Trophoblast cell (in vitro differentiated cells and primary cell): ENCODE measurements at regions not wholly inside any gene's neighbourhood (a gene's known extent, or its start where the extent isn't known, plus 50 kb on each side); places are given as distances from the start of the nearest gene placed in this dataset.

Experiments
- DNase-seq, 2 donors: peaks; one replicate each; pipeline ENCODE4 v3.0.0-alpha.2; 2016
- H2AFZ ChIP-seq: 2 replicates; pipeline ENCODE4 v1.6.1; 2013; ENCODE audit warnings: low read length, moderate library complexity, mild to moderate bottlenecking; ENCODE audit not compliant: insufficient read depth, poor library complexity
- H2AK5ac ChIP-seq: 2 replicates; pipeline ENCODE4 v1.6.1; 2013; ENCODE audit warnings: mild to moderate bottlenecking, low read length
- H2BK120ac ChIP-seq: 2 replicates; pipeline ENCODE4 v1.6.1; 2013; ENCODE audit warnings: low read length, mild to moderate bottlenecking, moderate library complexity; ENCODE audit not compliant: insufficient read depth, poor library complexity
- H2BK12ac ChIP-seq: 2 replicates; pipeline ENCODE4 v1.6.1; 2013; ENCODE audit warnings: mild to moderate bottlenecking, low read length, moderate library complexity
- H2BK5ac ChIP-seq: 2 replicates; pipeline ENCODE4 v1.6.1; 2013; ENCODE audit warnings: low read length, low read depth, moderate library complexity, mild to moderate bottlenecking; ENCODE audit not compliant: poor library complexity
- H3K14ac ChIP-seq: 2 replicates; pipeline ENCODE4 v1.6.1; 2013; ENCODE audit warnings: mild to moderate bottlenecking, low read length
- H3K18ac ChIP-seq: 2 replicates; pipeline ENCODE4 v1.6.1; 2013; ENCODE audit warnings: mild to moderate bottlenecking, low read length
- H3K23ac ChIP-seq: 2 replicates; pipeline ENCODE4 v1.6.1; 2013; ENCODE audit warnings: low read length
- H3K27ac ChIP-seq: 2 replicates; pipeline ENCODE4 v1.5.1; 2013; ENCODE audit warnings: low read depth, mild to moderate bottlenecking, inconsistent platforms, low read length, moderate library complexity
- H3K27me3 ChIP-seq: 2 replicates; pipeline ENCODE4 v1.6.1; 2013; ENCODE audit warnings: inconsistent platforms, mild to moderate bottlenecking, low read length, moderate library complexity; ENCODE audit not compliant: insufficient read depth
- H3K36me3 ChIP-seq, 2 experiments: 1 replicate in 1 of 2; 2 replicates in 1 of 2; pipeline ENCODE4 v1.6.1; 2013; ENCODE audit warnings: low read length in 2 of 2, mild to moderate bottlenecking in 2 of 2, moderate library complexity in 1 of 2; ENCODE audit not compliant: insufficient read depth in 2 of 2, control insufficient read depth in 1 of 2
- H3K4ac ChIP-seq: 2 replicates; pipeline ENCODE4 v1.6.1; 2013; ENCODE audit warnings: low read depth, mild to moderate bottlenecking, low read length, moderate library complexity
- H3K4me1 ChIP-seq, 2 experiments: 1 replicate in 1 of 2; 2 replicates in 1 of 2; pipeline ENCODE4 v1.6.1; 2013; ENCODE audit warnings: low read length in 2 of 2, mild to moderate bottlenecking in 2 of 2, moderate library complexity in 1 of 2; ENCODE audit not compliant: insufficient read depth in 2 of 2, control insufficient read depth in 1 of 2
- H3K4me2 ChIP-seq: 2 replicates; pipeline ENCODE4 v1.6.1; 2013; ENCODE audit warnings: inconsistent platforms, mild to moderate bottlenecking, low read length, moderate library complexity
- H3K4me3 ChIP-seq: 2 replicates; pipeline ENCODE4 v1.5.1; 2013; ENCODE audit warnings: mild to moderate bottlenecking, low read depth, low read length, inconsistent platforms
- H3K79me1 ChIP-seq: one replicate; pipeline ENCODE4 v1.6.1; 2013; ENCODE audit warnings: low read length
- H3K79me2 ChIP-seq: 2 replicates; pipeline ENCODE4 v1.6.1; 2013; ENCODE audit warnings: low read length, mild to moderate bottlenecking; ENCODE audit not compliant: control insufficient read depth, insufficient read depth, poor library complexity
- H3K9ac ChIP-seq: 2 replicates; pipeline ENCODE4 v1.6.1; 2013; ENCODE audit warnings: mild to moderate bottlenecking, low read length
- H3K9me3 ChIP-seq: 2 replicates; pipeline ENCODE4 v1.6.1; 2013; ENCODE audit warnings: low read depth, mild to moderate bottlenecking, control low read depth, inconsistent platforms, low read length; ENCODE audit not compliant: insufficient read depth
- H4K12ac ChIP-seq: 2 replicates; pipeline ENCODE4 v1.6.1; 2013; ENCODE audit warnings: low read depth, mild to moderate bottlenecking, low read length, moderate library complexity
- H4K8ac ChIP-seq: 2 replicates; pipeline ENCODE4 v1.6.1; 2013; ENCODE audit warnings: low read depth, mild to moderate bottlenecking, low read length, moderate library complexity
- H4K91ac ChIP-seq: one replicate; pipeline ENCODE4 v1.6.1; 2013; ENCODE audit warnings: low read depth, mild to moderate bottlenecking, low read length, moderate library complexity
- WGBS: extraction: QIAGEN DNeasy Blood & Tissue Kit; methylation state at CpG from one replicate; pipeline ENCODE4 v1.1.7; 2013; ENCODE audit warnings: missing lambda C conversion rate; ENCODE audit not compliant: insufficient read length, insufficient coverage; ENCODE audit errors: extremely low coverage; 5-methylcytosine and 5-hydroxymethylcytosine counted together

GRCh38 chr2:150909613-150910012, 352.1 kb downstream of the RBM43 start:
- WGBS: no CpG with 5 or more reads among the region's 1 CpG
- Histone ChIP-seq H3K79me2 (no peaks in the 10 kb centered on the region), H4K8ac (no peak overlapping the region), H3K14ac (no peak overlapping the region), H3K4ac (no peak overlapping the region), H3K27ac (no peak overlapping the region), H4K12ac (no peak overlapping the region), H3K18ac (no peak overlapping the region), H4K91ac (no peak overlapping the region), H3K9ac (no peak overlapping the region), H3K79me1 (no peaks in the 10 kb centered on the region), H2BK12ac (no peak overlapping the region), H3K4me1 (no peaks in the 10 kb centered on the region), H3K4me2 (no peak overlapping the region), H3K9me3 (no peaks in the 10 kb centered on the region), H3K4me3 (no peak overlapping the region), H2AFZ (no peak overlapping the region), H2BK120ac (no peak overlapping the region), H3K23ac (no peak overlapping the region), H3K36me3 (peaks cover 7 to 15% of the 10 kb centered on the region in 2 experiments), H3K27me3 (no peaks in the 10 kb centered on the region), H2BK5ac (no peak overlapping the region), H2AK5ac (no peak overlapping the region)
- no peak for DNase-seq

- Histone ChIP-seq H3K4me3 (no peak overlapping the region), H3K4ac (no peak overlapping the region), H4K91ac (no peak overlapping the region), H2BK5ac (no peak overlapping the region), H3K27me3 (no peaks in the 10 kb centered on the region), H3K9me3 (no peaks in the 10 kb centered on the region), H2BK120ac (no peak overlapping the region), H3K36me3 (peaks cover 4 to 11% of the 10 kb centered on the region in 2 experiments), H3K4me2 (no peak overlapping the region), H2AFZ (no peak overlapping the region), H3K18ac (no peak overlapping the region), H2AK5ac (no peak overlapping the region), H2BK12ac (no peak overlapping the region), H4K8ac (no peak overlapping the region), H3K27ac (no peak overlapping the region), H3K4me1 (no peaks in the 10 kb centered on the region), H3K23ac (no peak overlapping the region), H3K79me2 (no peaks in the 10 kb centered on the region), H3K14ac (no peak overlapping the region), H4K12ac (no peak overlapping the region), H3K9ac (no peak overlapping the region), H3K79me1 (no peaks in the 10 kb centered on the region)
- DNase-seq: no peak
Observed at GRCh38 chr2:150909090-150909489, 352.6 kb downstream of the RBM43 start.

GRCh38 chr2:150907466-150907865, 354.2 kb downstream of the RBM43 start:
- H2BK12ac ChIP-seq: no peak overlapping the region
- no peak overlapping the region for H2BK120ac ChIP-seq
- WGBS: no CpG with 5 or more reads among the region's 4 CpGs
- no peaks in the 10 kb centered on the region for H3K79me1 ChIP-seq
- H3K27me3 ChIP-seq: no peaks in the 10 kb centered on the region
- peaks cover 0 to 5% of the 10 kb centered on the region in 2 experiments for H3K36me3 ChIP-seq
- no peaks in the 10 kb centered on the region for H3K4me1 ChIP-seq
- H3K14ac ChIP-seq: no peak overlapping the region
- DNase-seq: no peak
- H3K4me3 ChIP-seq: no peak overlapping the region
- H3K18ac ChIP-seq: no peak overlapping the region
- H2BK5ac ChIP-seq: no peak overlapping the region
- no peak overlapping the region for H3K27ac ChIP-seq
- H2AK5ac ChIP-seq: no peak overlapping the region
- H3K23ac ChIP-seq: no peak overlapping the region
- H3K9ac ChIP-seq: no peak overlapping the region
- no peak overlapping the region for H4K91ac ChIP-seq
- H4K12ac ChIP-seq: no peak overlapping the region
- no peak overlapping the region for H3K4ac ChIP-seq
- no peak overlapping the region for H3K4me2 ChIP-seq
- H3K79me2 ChIP-seq: no peaks in the 10 kb centered on the region
- no peak overlapping the region for H2AFZ ChIP-seq
- no peaks in the 10 kb centered on the region for H3K9me3 ChIP-seq
- no peak overlapping the region for H4K8ac ChIP-seq

- H3K9me3 ChIP-seq: no peaks in the 10 kb centered on the region
- no CpG with 5 or more reads among the region's 3 CpGs for WGBS
- no peak overlapping the region for H3K4me3 ChIP-seq
- H3K79me1 ChIP-seq: no peaks in the 10 kb centered on the region
- H3K4me1 ChIP-seq: no peaks in the 10 kb centered on the region
- H3K4ac ChIP-seq: no peak overlapping the region
- peaks cover 0 to 8% of the 10 kb centered on the region in 2 experiments for H3K36me3 ChIP-seq
- no peak overlapping the region for H4K8ac ChIP-seq
- no peak overlapping the region for H2BK120ac ChIP-seq
- no peak overlapping the region for H3K9ac ChIP-seq
- no peaks in the 10 kb centered on the region for H3K27me3 ChIP-seq
- no peak overlapping the region for H3K23ac ChIP-seq
- H3K27ac ChIP-seq: no peak overlapping the region
- H3K4me2 ChIP-seq: no peak overlapping the region
- no peak overlapping the region for H3K18ac ChIP-seq
- no peak overlapping the region for H2AFZ ChIP-seq
- H2AK5ac ChIP-seq: no peak overlapping the region
- H3K14ac ChIP-seq: no peak overlapping the region
- no peak overlapping the region for H2BK12ac ChIP-seq
- no peaks in the 10 kb centered on the region for H3K79me2 ChIP-seq
- DNase-seq: peak in 1 of 2 donors; percentile 10
- H4K12ac ChIP-seq: no peak overlapping the region
- H2BK5ac ChIP-seq: no peak overlapping the region
- no peak overlapping the region for H4K91ac ChIP-seq
Observed at GRCh38 chr2:150903461-150903860, 358.2 kb downstream of the RBM43 start.
